B cell (primary cell): ENCODE measurements at regions not wholly inside any gene's neighbourhood (a gene's known extent, or its start where the extent isn't known, plus 50 kb on each side); places are given as distances from the start of the nearest gene placed in this dataset.

Experiments
- ATAC-seq: fragments of 200-7000 bp; cut with Tn5 transposase; one replicate; pipeline ENCODE4 v1.10.0; 2021; ENCODE audit warnings: low read depth, mild to moderate bottlenecking, moderate number of reproducible peaks, moderate library complexity
- CTCF ChIA-PET: fragments of 350-600 bp; sonication (Branson Sonifier 250); formaldehyde crosslinking; loops from one replicate; lab custom pipeline; 2021; ENCODE audit warnings: antibody characterized with exemption, inconsistent platforms; lab: Charles Lee
- POLR2A ChIA-PET: fragments of 350-600 bp; sonication (Branson Sonifier 250); formaldehyde crosslinking; loops from one replicate; lab custom pipeline; 2021; ENCODE audit warnings: antibody characterized with exemption; lab: Charles Lee
- DNase-seq: peaks from one replicate; pipeline ENCODE4 v3.0.0; 2013
- H2AFZ ChIP-seq: 2 replicates; pipeline ENCODE4 v1.6.1; 2012; ENCODE audit warnings: mild to moderate bottlenecking, low read depth, low read length; ENCODE audit not compliant: insufficient read depth, poor library complexity, severe bottlenecking
- H3K27ac ChIP-seq, 2 donors: 1 replicate in 1 of 2; 2 replicates in 1 of 2; pipeline ENCODE4 v1.5.1; 2012 to 2013; ENCODE audit warnings: low read length in 2 of 2, mild to moderate bottlenecking in 2 of 2, moderate library complexity in 1 of 2
- H3K27me3 ChIP-seq, 4 experiments: fragments of 200-600 bp in 1 of 4; sonication (generic) in 1 of 4; replicated peaks in 1 of 4; 1 replicate in 2 of 4; 2 replicates in 2 of 4; pipeline versions ENCODE4 v1.6.1 to v1.7.0; 2013 to 2016; ENCODE audit warnings: low read length in 3 of 4, mild to moderate bottlenecking in 2 of 4, mixed read lengths in 1 of 4, moderate library complexity in 1 of 4; ENCODE audit not compliant: insufficient read depth in 4 of 4, control insufficient read depth in 3 of 4; ENCODE audit errors: control extremely low read depth in 1 of 4
- H3K36me3 ChIP-seq, 2 experiments: replicated peaks in 1 of 2; 1 replicate in 1 of 2; 2 replicates in 1 of 2; pipeline versions ENCODE4 v1.6.1 to v1.7.1; 2013; ENCODE audit warnings: low read length in 1 of 2; ENCODE audit not compliant: insufficient read depth in 2 of 2, control insufficient read depth in 1 of 2; ENCODE audit errors: control extremely low read depth in 1 of 2, extremely low read depth in 1 of 2
- H3K4me1 ChIP-seq, 2 donors: fragments of 200-600 bp in 1 of 2; sonication (generic) in 1 of 2; 1 replicate in 1 of 2; 2 replicates in 1 of 2; pipeline versions ENCODE4 v1.5.1 to v1.6.1; 2013 to 2017; ENCODE audit warnings: low read length in 2 of 2; ENCODE audit not compliant: control insufficient read depth in 2 of 2, insufficient read depth in 2 of 2
- H3K4me2 ChIP-seq: replicated peaks from 2 replicates; pipeline ENCODE3; 2012; ENCODE audit warnings: mild to moderate bottlenecking, low read depth, low read length; ENCODE audit not compliant: poor library complexity, severe bottlenecking
- H3K4me3 ChIP-seq, 5 experiments: fragments of 200-600 bp in 1 of 5; sonication (generic) in 1 of 5; 1 replicate in 3 of 5; 2 replicates in 2 of 5; pipeline versions ENCODE4 v1.5.1 to v1.7.0; 2011 to 2016; ENCODE audit warnings: low read length in 4 of 5, mild to moderate bottlenecking in 4 of 5, low read depth in 2 of 5, control low read depth in 1 of 5, moderate library complexity in 1 of 5; ENCODE audit not compliant: insufficient read depth in 1 of 5; ENCODE audit errors: control extremely low read depth in 1 of 5, extremely low read depth in 1 of 5
- H3K79me2 ChIP-seq: fragments of 200-600 bp; sonication (generic); one replicate; pipeline ENCODE4 v1.6.0; 2016; ENCODE audit warnings: low read length; ENCODE audit not compliant: control insufficient read depth, insufficient read depth
- H3K9ac ChIP-seq: fragments of 200-600 bp; sonication (generic); 2 replicates; pipeline ENCODE4 v1.6.1; 2017; ENCODE audit warnings: mild to moderate bottlenecking, low read length, moderate library complexity
- H3K9me3 ChIP-seq, 3 donors: one replicate each; pipeline versions ENCODE4 v1.6.1 to v1.7.1; 2013; ENCODE audit warnings: low read length in 2 of 3; ENCODE audit not compliant: control insufficient read depth in 2 of 3, insufficient read depth in 1 of 3; ENCODE audit errors: control extremely low read depth in 1 of 3
- H4K20me1 ChIP-seq: 2 replicates; pipeline ENCODE4 v1.6.0; 2012; ENCODE audit warnings: mild to moderate bottlenecking, low read length; ENCODE audit not compliant: insufficient read depth, control insufficient read depth, poor library complexity, severe bottlenecking
- H3K27ac Mint-ChIP-seq: one replicate; pipeline ENCODE4 v1.8.0; 2021; ENCODE audit warnings: mixed read lengths
- H3K27me3 Mint-ChIP-seq: one replicate; pipeline ENCODE4 v1.8.0; 2021; ENCODE audit warnings: mixed read lengths
- H3K4me1 Mint-ChIP-seq: one replicate; pipeline ENCODE4 v1.8.0; 2021; ENCODE audit warnings: mixed read lengths
- H3K4me3 Mint-ChIP-seq: one replicate; pipeline ENCODE4 v1.8.0; 2021; ENCODE audit warnings: mixed read lengths
- H3K9me3 Mint-ChIP-seq: one replicate; pipeline ENCODE4 v1.8.0; 2022; ENCODE audit warnings: mixed read lengths; ENCODE audit not compliant: insufficient read depth
- EZH2 ChIP-seq: IDR thresholded peaks from 2 replicates; pipeline ENCODE4 v1.6.1; 2012; ENCODE audit warnings: borderline replicate concordance, low read depth, mild to moderate bottlenecking, moderate library complexity, low read length; ENCODE audit not compliant: insufficient read depth, poor library complexity, severe bottlenecking
- WGBS: methylation state at CpG from one replicate; pipeline ENCODE4 v1.1.5; 2013; ENCODE audit warnings: missing lambda C conversion rate; ENCODE audit not compliant: insufficient coverage; 5-methylcytosine and 5-hydroxymethylcytosine counted together
- intact Hi-C: fragments of 100-400 bp; cut with micrococcal nuclease; formaldehyde crosslinking; loops from one replicate; pipeline ENCODE4 v1.10.0; 2022
- TF ChIP-seq, protein P1 (sequence below): fragments of 200-600 bp; IDR thresholded peaks from one replicate; pipeline ENCODE4 v1.8.0; 2022; ENCODE audit warnings: antibody characterized with exemption, mild to moderate bottlenecking

DNA sequence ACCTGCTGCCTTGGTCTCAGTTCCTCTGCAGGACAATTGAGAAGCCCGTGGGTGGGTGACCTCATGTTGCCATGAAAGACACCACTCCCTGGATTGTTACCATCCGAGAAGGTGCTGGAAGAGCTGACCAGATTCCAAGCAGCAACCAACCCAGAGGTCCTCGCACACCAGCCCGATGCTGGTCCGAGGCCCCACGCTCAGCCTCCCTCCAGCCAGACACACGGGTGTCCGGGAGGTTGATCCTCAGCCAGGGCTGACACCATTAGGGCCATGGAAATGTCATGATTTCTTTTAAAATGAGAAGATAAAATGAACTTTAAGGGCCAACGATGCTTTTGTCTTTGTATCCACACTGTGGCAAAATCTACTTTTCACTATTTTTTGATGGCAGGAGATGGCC lies 242.3 kb downstream of the RBFOX3 start:
- Histone ChIP-seq H3K4me2 (no peak overlapping the region), H3K9me3 (no peaks in the 10 kb centered on the region), H3K27ac (no peak overlapping the region), H3K27me3 (peaks cover 0 to 10% (median 2%) of the 10 kb centered on the region in 4 experiments), H3K4me1 (no peaks in the 10 kb centered on the region), H2AFZ (no peak overlapping the region), H3K79me2 (no peaks in the 10 kb centered on the region), H3K36me3 (no peaks in the 10 kb centered on the region), H3K9ac (no peak overlapping the region), H4K20me1 (no peaks in the 10 kb centered on the region), H3K4me3 (no peak overlapping the region)
- intact Hi-C loops, result no loop called here
- ChIA-PET CTCF (interaction anchor here (2.6 kb wide), 1 partner anchor 24 kb away, joined by 10 read pairs; no protein-coding TSS in a partner anchor), POLR2A (no interaction called here)
- ATAC-seq (no peak), DNase-seq (no peak)
- H3K27ac Mint-ChIP-seq, result no peak overlapping the region
- peaks cover 37% of the 10 kb centered on the region for H3K27me3 Mint-ChIP-seq
- H3K4me1 Mint-ChIP-seq, result peaks cover 10% of the 10 kb centered on the region
- TF ChIP-seq, protein P1, sequence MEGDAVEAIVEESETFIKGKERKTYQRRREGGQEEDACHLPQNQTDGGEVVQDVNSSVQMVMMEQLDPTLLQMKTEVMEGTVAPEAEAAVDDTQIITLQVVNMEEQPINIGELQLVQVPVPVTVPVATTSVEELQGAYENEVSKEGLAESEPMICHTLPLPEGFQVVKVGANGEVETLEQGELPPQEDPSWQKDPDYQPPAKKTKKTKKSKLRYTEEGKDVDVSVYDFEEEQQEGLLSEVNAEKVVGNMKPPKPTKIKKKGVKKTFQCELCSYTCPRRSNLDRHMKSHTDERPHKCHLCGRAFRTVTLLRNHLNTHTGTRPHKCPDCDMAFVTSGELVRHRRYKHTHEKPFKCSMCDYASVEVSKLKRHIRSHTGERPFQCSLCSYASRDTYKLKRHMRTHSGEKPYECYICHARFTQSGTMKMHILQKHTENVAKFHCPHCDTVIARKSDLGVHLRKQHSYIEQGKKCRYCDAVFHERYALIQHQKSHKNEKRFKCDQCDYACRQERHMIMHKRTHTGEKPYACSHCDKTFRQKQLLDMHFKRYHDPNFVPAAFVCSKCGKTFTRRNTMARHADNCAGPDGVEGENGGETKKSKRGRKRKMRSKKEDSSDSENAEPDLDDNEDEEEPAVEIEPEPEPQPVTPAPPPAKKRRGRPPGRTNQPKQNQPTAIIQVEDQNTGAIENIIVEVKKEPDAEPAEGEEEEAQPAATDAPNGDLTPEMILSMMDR, result no peak
- TF ChIP-seq EZH2, result no peak
- WGBS, result 91% methylated on average over 4 of the region's 9 CpGs
- no peaks in the 10 kb centered on the region for H3K9me3 Mint-ChIP-seq
- H3K4me3 Mint-ChIP-seq, result no peak overlapping the region

DNA sequence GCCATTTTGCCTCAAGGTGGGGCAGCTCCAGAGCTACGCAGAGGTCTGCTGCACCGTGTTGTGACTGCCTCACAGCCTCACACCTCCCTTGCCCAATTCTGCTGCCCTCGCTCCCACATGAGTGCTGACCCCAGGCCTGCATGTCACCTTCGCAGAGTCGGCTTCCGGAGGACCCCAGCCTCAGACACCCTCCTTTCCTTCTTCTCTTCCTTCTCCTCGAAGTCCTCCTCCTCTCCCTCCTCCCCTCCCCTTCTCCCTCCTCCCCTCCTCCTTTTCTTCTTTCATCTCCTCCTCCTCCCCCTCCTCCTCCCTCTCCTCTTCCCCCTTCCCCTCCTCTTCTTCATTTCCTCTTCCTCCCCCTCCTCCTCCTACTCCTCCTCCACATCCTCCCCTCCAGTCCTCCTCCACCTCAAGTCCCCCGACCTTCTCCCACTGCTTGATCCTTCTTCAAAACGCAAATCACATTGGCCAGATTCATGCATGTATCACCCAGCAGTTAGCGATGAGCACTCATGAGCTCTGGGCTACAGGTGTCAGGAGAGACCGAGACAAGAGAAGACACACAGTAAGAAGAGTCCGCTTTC lies 243.8 kb downstream of the RBFOX3 start:
- H3K4me1 Mint-ChIP-seq, result peaks cover 10% of the 10 kb centered on the region
- Histone ChIP-seq H4K20me1 (no peaks in the 10 kb centered on the region), H3K4me2 (no peak overlapping the region), H3K27ac (no peak overlapping the region), H3K9me3 (no peaks in the 10 kb centered on the region), H3K36me3 (no peaks in the 10 kb centered on the region), H3K79me2 (no peaks in the 10 kb centered on the region), H2AFZ (no peak overlapping the region), H3K27me3 (peaks cover 0 to 6% (median 2%) of the 10 kb centered on the region in 4 experiments), H3K4me1 (no peaks in the 10 kb centered on the region), H3K9ac (no peak overlapping the region), H3K4me3 (no peak overlapping the region)
- intact Hi-C loops, result no loop called here
- TF ChIP-seq, protein P1, result no peak
- no peak for TF ChIP-seq EZH2
- POLR2A ChIA-PET, result no interaction called here
- no peaks in the 10 kb centered on the region for H3K9me3 Mint-ChIP-seq
- WGBS, result 80% methylated on average over 11 of the region's 12 CpGs
- ATAC-seq, result no peak
- H3K27ac Mint-ChIP-seq, result no peak overlapping the region
- H3K27me3 Mint-ChIP-seq, result peaks cover 35% of the 10 kb centered on the region
- CTCF ChIA-PET, result interaction anchor here (1.1 to 2.6 kb wide), 2 partner anchors 25 to 27 kb away, joined by 3 to 10 read pairs; no protein-coding TSS in a partner anchor
- H3K4me3 Mint-ChIP-seq, result no peak overlapping the region
- no peak for DNase-seq
